B cell (primary cell): ENCODE measurements at regions not wholly inside any gene's neighbourhood (a gene's known extent, or its start where the extent isn't known, plus 50 kb on each side); places are given as distances from the start of the nearest gene placed in this dataset.

Source experiments
- EZH2 ChIP-seq: IDR thresholded peaks from 2 replicates; pipeline ENCODE4 v1.6.1; 2012; ENCODE audit warnings: borderline replicate concordance, low read depth, mild to moderate bottlenecking, moderate library complexity, low read length; ENCODE audit not compliant: insufficient read depth, poor library complexity, severe bottlenecking
- TF ChIP-seq, protein P1 (sequence below): fragments of 200-600 bp; IDR thresholded peaks from one replicate; pipeline ENCODE4 v1.8.0; 2022; ENCODE audit warnings: antibody characterized with exemption, mild to moderate bottlenecking

DNA sequence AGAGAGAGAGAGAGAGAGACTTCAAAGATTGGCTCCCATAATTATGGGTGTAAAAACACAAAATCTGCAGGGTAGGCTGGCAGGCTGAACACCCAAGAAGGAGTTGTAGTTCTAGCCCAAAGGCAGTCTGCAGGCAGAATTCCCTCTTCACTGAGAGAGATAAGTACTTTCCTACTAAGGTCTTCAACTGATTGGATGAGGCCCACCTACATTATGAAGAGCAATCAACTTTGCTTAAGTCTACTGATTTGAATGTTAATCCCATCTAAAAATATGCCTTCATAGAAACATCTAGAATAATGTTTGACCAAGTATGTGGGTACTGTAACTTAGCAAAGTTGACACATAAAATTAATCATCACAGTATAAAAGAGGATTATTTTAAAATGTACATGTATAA lies 949.7 kb downstream of the HACE1 start:
- TF ChIP-seq, protein P1, sequence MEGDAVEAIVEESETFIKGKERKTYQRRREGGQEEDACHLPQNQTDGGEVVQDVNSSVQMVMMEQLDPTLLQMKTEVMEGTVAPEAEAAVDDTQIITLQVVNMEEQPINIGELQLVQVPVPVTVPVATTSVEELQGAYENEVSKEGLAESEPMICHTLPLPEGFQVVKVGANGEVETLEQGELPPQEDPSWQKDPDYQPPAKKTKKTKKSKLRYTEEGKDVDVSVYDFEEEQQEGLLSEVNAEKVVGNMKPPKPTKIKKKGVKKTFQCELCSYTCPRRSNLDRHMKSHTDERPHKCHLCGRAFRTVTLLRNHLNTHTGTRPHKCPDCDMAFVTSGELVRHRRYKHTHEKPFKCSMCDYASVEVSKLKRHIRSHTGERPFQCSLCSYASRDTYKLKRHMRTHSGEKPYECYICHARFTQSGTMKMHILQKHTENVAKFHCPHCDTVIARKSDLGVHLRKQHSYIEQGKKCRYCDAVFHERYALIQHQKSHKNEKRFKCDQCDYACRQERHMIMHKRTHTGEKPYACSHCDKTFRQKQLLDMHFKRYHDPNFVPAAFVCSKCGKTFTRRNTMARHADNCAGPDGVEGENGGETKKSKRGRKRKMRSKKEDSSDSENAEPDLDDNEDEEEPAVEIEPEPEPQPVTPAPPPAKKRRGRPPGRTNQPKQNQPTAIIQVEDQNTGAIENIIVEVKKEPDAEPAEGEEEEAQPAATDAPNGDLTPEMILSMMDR = no peak
- TF ChIP-seq EZH2 = no peak
